ENCODE measurements at regions not wholly inside any gene's neighbourhood (a gene's known extent, or its start where the extent isn't known, plus 50 kb on each side); places are given as distances from the start of the nearest gene placed in this dataset.

GRCh38 chr13:73585236-73585635, 526.4 kb downstream of the KLF5 start:
- ChIA-PET POLR2A (no interaction called here), CTCF (no interaction called here), RAD21 (ENCODE audit: low non-redundant PET in 1 of 2, low total read pairs in 2 of 2, uncharacterized antibody in 2 of 2, unreplicated experiment in 2 of 2) (no interaction called here)
- Histone ChIP-seq H3K27ac (ENCODE audit: low read depth, low read length) (no peak overlapping the region), H3K36me3 (ENCODE audit: control insufficient read depth in 1 of 2, insufficient read depth in 2 of 2, low read length in 2 of 2) (no peaks in the 10 kb centered on the region), H3K9me3 (ENCODE audit: control insufficient read depth in 1 of 2, insufficient read depth in 1 of 2, low read depth in 1 of 2, low read length in 2 of 2) (no peaks in the 10 kb centered on the region), H3K27me3 (ENCODE audit: insufficient read depth, low read length) (no peaks in the 10 kb centered on the region), H3K4me1 (ENCODE audit: control insufficient read depth in 1 of 2, insufficient read depth in 2 of 2, low read length in 2 of 2) (no peaks in the 10 kb centered on the region), H3K4me3 (replicated peaks in 1 of 2; ENCODE audit: low read depth in 1 of 2, low read length in 2 of 2) (no peak overlapping the region), H2AFZ (ENCODE audit: low read depth, low read length, poor library complexity, severe bottlenecking) (no peak overlapping the region), H3K9me2 (ENCODE audit: insufficient read depth) (no peaks in the 10 kb centered on the region), H3K4me2 (ENCODE audit: low read length) (no peak overlapping the region), H3K9ac (ENCODE audit: low read length) (no peak overlapping the region), H3K79me2 (ENCODE audit: insufficient read depth, low read length) (no peaks in the 10 kb centered on the region), H4K20me1 (ENCODE audit: insufficient read depth) (no peaks in the 10 kb centered on the region; the same call in 1 of the 2 replicates)
- ATAC-seq (no peak), DNase-seq (ENCODE audit: low read depth, low spot score) (no peak)
- BruUV-seq (replicated peaks) = no TSS peak
- TF ChIP-seq ZFX (IDR thresholded peaks at IDR 0.05) (no peak), ATF3 (IDR thresholded peaks at IDR 0.05) (no peak), RAD21 (IDR thresholded peaks at IDR 0.05; ENCODE audit: low read depth) (no peak), REST (IDR thresholded peaks at IDR 0.05; ENCODE audit: low read depth) (no peak), POLR2A (IDR thresholded peaks at IDR 0.05; ENCODE audit: borderline replicate concordance, extremely low read depth, insufficient read depth, insufficient read length) (no peak), ZNF274 (IDR thresholded peaks at IDR 0.05; ENCODE audit: low read depth, low read length) (no peak), CTCF (IDR thresholded peaks at IDR 0.05 in 2 of 3, conservative IDR thresholded peaks at IDR 0.05 in 1 of 3; ENCODE audit: borderline replicate concordance in 1 of 3, insufficient read depth in 1 of 3, low read depth in 2 of 3, low read length in 2 of 3) (no peak), SP1 (IDR thresholded peaks at IDR 0.05; ENCODE audit: low read depth) (no peak), JUND (IDR thresholded peaks at IDR 0.05) (no peak), EZH2 (IDR thresholded peaks at IDR 0.05) (no peak), TCF7L2 (IDR thresholded peaks at IDR 0.05; ENCODE audit: borderline replicate concordance, extremely low read depth, insufficient read depth, insufficient read length) (no peak), SIN3A (IDR thresholded peaks at IDR 0.05; ENCODE audit: low read depth) (no peak), POLR2AphosphoS5 (IDR thresholded peaks at IDR 0.05; ENCODE audit: low read depth, low read length) (no peak), EGR1 (IDR thresholded peaks at IDR 0.05; ENCODE audit: low read depth) (no peak)
- intact Hi-C loops (cut with micrococcal nuclease) = no loop called here

Data from HCT116 (cell line).